Left ventricle myocardium inferior (tissue), 1 donor: ENCODE measurements at regions not wholly inside any gene's neighbourhood (a gene's known extent, or its start where the extent isn't known, plus 50 kb on each side); places are given as distances from the start of the nearest gene placed in this dataset.

ENCODE experiments used
- DNase-seq: peaks from one replicate; pipeline ENCODE4 v3.0.0-alpha.2; 2020
- H3K27ac ChIP-seq: fragments of 200-600 bp; replicated peaks from 2 replicates; pipeline ENCODE4 v1.8.0; 2021
- H3K27me3 ChIP-seq: fragments of 200-600 bp; 2 replicates; pipeline ENCODE4 v1.8.0; 2021; ENCODE audit warnings: low read depth
- H3K36me3 ChIP-seq: fragments of 200-600 bp; 2 replicates; pipeline ENCODE4 v1.8.0; 2021
- H3K4me1 ChIP-seq: fragments of 200-600 bp; 2 replicates; pipeline ENCODE4 v1.8.0; 2021
- H3K4me3 ChIP-seq: fragments of 200-600 bp; 2 replicates; pipeline ENCODE4 v1.8.0; 2021; ENCODE audit warnings: mild to moderate bottlenecking, moderate library complexity
- H3K9me3 ChIP-seq: fragments of 200-600 bp; replicated peaks from 2 replicates; pipeline ENCODE4 v1.8.0; 2021
- intact Hi-C: fragments of 100-400 bp; cut with micrococcal nuclease; formaldehyde crosslinking; loops from one replicate; pipeline ENCODE4 v1.11.0; 2022
- TF ChIP-seq, protein P1 (sequence below): fragments of 200-600 bp; IDR thresholded peaks from 2 replicates; pipeline ENCODE4 v1.8.0; 2021; ENCODE audit warnings: antibody characterized with exemption, mild to moderate bottlenecking, borderline replicate concordance
- donor health status: DM: no; HTN: yes; CAD: no; lungs with severe emphysema.

DNA sequence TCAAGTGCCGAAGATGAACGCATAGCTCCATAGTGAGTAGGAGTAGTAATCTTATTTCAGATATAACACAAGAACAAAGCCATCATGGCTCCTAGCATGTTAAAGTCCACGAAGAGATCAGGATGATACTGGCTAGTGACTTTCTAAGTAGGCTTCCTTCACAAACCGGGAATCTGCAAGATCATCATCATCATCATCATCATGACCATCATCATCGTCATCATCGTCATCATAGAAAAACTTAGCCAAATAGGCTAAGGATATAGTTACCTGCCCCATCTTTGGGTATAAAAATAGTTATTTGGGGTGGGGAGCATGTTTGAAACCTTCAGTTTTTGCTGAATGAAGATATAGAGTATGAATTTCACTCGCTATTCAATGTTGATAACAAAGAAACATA lies 57.9 kb downstream of the PYDC2 start:
- H3K4me3 ChIP-seq = no peak overlapping the region
- intact Hi-C loops = no loop called here
- TF ChIP-seq, protein P1, sequence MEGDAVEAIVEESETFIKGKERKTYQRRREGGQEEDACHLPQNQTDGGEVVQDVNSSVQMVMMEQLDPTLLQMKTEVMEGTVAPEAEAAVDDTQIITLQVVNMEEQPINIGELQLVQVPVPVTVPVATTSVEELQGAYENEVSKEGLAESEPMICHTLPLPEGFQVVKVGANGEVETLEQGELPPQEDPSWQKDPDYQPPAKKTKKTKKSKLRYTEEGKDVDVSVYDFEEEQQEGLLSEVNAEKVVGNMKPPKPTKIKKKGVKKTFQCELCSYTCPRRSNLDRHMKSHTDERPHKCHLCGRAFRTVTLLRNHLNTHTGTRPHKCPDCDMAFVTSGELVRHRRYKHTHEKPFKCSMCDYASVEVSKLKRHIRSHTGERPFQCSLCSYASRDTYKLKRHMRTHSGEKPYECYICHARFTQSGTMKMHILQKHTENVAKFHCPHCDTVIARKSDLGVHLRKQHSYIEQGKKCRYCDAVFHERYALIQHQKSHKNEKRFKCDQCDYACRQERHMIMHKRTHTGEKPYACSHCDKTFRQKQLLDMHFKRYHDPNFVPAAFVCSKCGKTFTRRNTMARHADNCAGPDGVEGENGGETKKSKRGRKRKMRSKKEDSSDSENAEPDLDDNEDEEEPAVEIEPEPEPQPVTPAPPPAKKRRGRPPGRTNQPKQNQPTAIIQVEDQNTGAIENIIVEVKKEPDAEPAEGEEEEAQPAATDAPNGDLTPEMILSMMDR = no peak
- H3K27ac ChIP-seq = no peak overlapping the region
- no peak for DNase-seq
- no peaks in the 10 kb centered on the region for H3K9me3 ChIP-seq
- no peaks in the 10 kb centered on the region for H3K27me3 ChIP-seq
- H3K36me3 ChIP-seq = no peaks in the 10 kb centered on the region
- H3K4me1 ChIP-seq = no peaks in the 10 kb centered on the region

DNA sequence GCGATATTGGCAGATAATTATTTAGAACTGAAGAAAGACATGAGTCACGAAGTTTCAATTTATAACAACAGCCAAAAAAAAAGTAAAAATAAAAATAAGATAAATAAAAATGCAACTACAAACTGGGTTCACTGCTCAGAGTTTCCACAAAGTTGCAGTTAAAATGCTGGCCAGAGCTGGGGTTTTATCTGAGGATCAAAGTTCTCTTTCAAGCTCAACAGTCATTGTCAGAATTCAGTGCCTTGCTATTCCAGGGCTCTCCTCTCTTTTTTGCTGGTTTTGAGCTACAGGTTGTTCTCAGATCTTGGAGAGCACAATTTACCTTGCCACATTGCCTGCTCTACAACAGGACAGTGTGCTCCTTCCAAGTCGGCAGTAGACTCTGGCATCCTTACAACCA lies 60.1 kb downstream of the PYDC2 start:
- DNase-seq = no peak
- H3K27me3 ChIP-seq = no peaks in the 10 kb centered on the region
- H3K4me3 ChIP-seq = no peak overlapping the region
- TF ChIP-seq, protein P1 = no peak
- H3K27ac ChIP-seq = no peak overlapping the region
- no peaks in the 10 kb centered on the region for H3K36me3 ChIP-seq
- H3K4me1 ChIP-seq = no peaks in the 10 kb centered on the region
- H3K9me3 ChIP-seq = no peaks in the 10 kb centered on the region
- intact Hi-C loops = no loop called here

DNA sequence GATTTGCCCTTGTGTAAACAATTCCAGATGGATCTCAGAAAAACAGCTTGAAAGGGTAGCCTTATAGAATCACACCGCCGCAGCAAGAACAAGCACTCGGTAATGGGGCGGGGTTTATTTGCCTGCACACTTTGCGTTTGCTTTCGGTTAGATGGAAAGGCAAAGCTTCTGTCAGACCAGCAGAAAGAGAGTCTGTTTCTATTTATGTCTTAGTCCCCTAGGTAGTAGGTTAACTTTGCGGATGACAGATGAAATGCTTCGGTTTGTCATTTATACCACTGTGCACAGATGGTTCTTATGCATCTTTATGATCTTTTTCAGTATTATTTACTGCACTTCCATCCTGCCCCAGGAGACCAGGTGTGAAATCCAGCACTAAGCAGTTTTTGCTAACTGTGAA lies 62.2 kb downstream of the PYDC2 start:
- intact Hi-C loops = no loop called here

DNA sequence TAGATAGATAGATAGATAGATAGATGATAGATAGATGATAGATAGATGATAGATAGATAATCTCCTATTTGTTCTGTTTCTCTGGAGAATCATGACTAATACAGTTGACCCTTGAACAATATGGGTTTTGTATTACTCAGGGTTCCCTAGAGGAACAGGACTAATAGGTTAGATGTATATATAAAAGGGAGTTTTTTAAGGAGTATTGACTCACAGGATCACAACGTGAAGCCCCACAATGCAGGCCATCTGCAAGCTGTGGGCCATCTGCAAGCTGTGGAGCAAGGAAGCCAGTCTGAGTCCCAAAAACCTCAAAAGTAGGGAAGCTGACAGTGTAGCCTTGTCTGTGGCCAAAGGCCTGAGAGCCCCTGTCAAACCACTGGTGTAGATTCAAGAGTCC lies 67.6 kb downstream of the PYDC2 start:
- H3K4me1 ChIP-seq = no peaks in the 10 kb centered on the region
- H3K9me3 ChIP-seq = no peaks in the 10 kb centered on the region
- intact Hi-C loops = no loop called here
- DNase-seq = no peak
- TF ChIP-seq, protein P1 = no peak
- H3K27ac ChIP-seq = no peak overlapping the region
- H3K36me3 ChIP-seq = no peaks in the 10 kb centered on the region
- no peaks in the 10 kb centered on the region for H3K27me3 ChIP-seq
- H3K4me3 ChIP-seq = no peak overlapping the region

More for the DNA sequence above, 62.2 kb downstream of the PYDC2 start:
- no peaks in the 10 kb centered on the region for H3K36me3 ChIP-seq
- H3K4me3 ChIP-seq = no peak overlapping the region
- H3K27ac ChIP-seq = no peak overlapping the region
- TF ChIP-seq, protein P1 = no peak
- no peaks in the 10 kb centered on the region for H3K9me3 ChIP-seq
- DNase-seq = no peak
- no peaks in the 10 kb centered on the region for H3K4me1 ChIP-seq
- no peaks in the 10 kb centered on the region for H3K27me3 ChIP-seq

DNA sequence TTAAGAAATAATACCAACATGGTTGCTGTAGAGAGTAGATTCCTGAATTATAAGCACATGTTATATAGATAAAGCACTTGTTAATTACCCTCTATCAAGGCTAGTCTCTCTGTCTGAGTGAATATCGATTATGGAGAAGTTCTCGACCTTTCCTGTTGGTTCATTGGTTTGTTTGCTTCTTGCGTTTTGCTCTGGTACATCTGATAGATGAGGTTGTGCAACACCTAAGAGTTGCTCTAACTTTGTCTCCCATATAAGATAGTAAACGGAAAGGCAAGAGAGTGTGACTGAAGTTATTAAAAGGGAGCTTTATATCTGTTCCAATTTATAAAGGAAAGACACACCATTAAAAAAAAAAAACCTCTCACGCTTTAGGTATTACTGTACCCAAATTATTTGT lies 69.0 kb downstream of the PYDC2 start:
- Histone ChIP-seq H3K27ac (no peak overlapping the region), H3K4me1 (no peaks in the 10 kb centered on the region), H3K27me3 (no peaks in the 10 kb centered on the region), H3K4me3 (no peak overlapping the region), H3K36me3 (no peaks in the 10 kb centered on the region), H3K9me3 (no peaks in the 10 kb centered on the region)
- no peak for DNase-seq
- intact Hi-C loops = no loop called here
- TF ChIP-seq, protein P1 = no peak

DNA sequence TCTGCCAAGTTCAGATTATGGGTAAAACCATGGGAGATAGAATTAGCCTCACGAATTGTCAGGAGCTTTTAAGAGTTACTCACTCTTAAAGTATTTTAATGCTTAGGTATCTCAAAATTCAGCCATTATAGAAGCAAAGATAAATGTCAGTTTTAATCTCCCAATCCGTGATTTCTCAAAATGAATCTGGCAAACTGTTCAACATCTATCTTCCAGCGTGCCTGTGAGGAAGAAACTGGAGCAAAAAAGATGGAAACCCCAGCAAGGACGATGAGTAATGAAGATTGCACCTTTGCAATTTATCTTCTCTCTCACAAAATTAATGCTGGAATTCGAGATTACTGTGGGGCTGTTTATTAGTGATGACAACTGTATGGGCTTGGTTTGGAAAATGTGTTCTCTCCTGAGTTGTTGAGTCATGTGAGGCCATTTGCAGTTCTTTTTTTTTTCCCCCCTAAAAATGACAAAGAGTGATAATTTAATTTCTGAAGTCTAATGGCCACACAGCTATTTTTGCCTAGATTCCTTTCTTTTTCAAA lies 70.5 kb downstream of the PYDC2 start:
- TF ChIP-seq, protein P1 = no peak
- intact Hi-C loops = no loop called here
- Histone ChIP-seq H3K27me3 (no peaks in the 10 kb centered on the region), H3K27ac (no peak overlapping the region), H3K4me3 (no peak overlapping the region), H3K9me3 (no peaks in the 10 kb centered on the region), H3K36me3 (no peaks in the 10 kb centered on the region), H3K4me1 (no peaks in the 10 kb centered on the region)
- no peak for DNase-seq
